ENCODE measurements at regions not wholly inside any gene's neighbourhood (a gene's known extent, or its start where the extent isn't known, plus 50 kb on each side); places are given as distances from the start of the nearest gene placed in this dataset.

DNA sequence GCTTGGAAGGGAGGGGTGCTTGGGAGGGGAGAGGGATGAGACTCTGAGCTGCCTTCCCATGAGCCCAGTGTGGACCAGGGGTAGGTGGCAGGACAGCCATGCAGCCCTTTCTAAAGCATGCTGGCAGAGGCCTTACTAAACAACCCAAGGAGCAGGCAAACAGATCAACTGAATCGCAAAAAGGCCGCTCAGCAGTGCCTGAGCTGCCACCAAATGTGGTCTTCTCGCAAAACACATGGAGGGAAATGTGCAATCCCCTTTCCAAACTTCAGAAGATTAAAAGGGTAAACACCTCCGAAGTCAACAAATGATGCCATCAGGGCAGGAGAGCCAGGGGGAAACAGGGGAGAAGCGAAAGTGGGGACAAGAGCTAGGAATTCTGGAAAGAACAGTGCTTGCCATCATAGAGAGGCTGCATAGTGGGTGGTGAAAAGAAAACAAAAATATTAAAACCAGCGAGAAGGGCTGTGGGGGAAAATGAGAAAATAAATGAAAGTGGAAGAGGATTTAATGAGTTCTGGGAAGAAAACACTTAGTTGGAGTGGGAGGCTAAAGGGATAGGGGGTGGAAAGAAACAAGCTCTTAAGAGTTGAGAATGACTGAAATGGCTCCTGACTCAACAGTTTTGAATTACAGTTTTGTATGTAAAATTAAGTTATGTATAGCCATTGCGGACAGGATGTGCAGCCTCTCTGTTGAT, 62.2 kb upstream of the ZNF32 start:
- Mint-ChIP-seq H3K4me3 (ENCODE audit: unreplicated experiment) (no peak overlapping the region), H3K27me3 (ENCODE audit: insufficient read depth, unreplicated experiment) (peaks cover 11% of the 10 kb centered on the region), H3K4me1 (ENCODE audit: low read depth, unreplicated experiment) (no peaks in the 10 kb centered on the region), H3K27ac (ENCODE audit: unreplicated experiment) (no peak overlapping the region), H3K36me3 (ENCODE audit: insufficient read depth, unreplicated experiment) (no peaks in the 10 kb centered on the region), H3K9me3 (ENCODE audit: unreplicated experiment) (no peaks in the 10 kb centered on the region)
- peak in 1 of 2 experiments; percentile 9 for DNase-seq
- Histone ChIP-seq H3K4me1 (no peaks in the 10 kb centered on the region), H3K27me3 (replicated peaks; ENCODE audit: control insufficient read depth, insufficient read depth, low read length) (peaks cover 1% of the 10 kb centered on the region; the same call in 1 of the 2 replicates), H3K36me3 (ENCODE audit: control insufficient read depth, insufficient read depth, low read length) (no peaks in the 10 kb centered on the region), H3K4me3 (ENCODE audit: low read depth, low read length) (no peak overlapping the region), H3K9me3 (no peaks in the 10 kb centered on the region)
- POLR2A ChIA-PET: no interaction called here
- CTCF ChIA-PET: no interaction called here
- BruUV-seq (replicated peaks): no TSS peak
- TF ChIP-seq, protein P1, sequence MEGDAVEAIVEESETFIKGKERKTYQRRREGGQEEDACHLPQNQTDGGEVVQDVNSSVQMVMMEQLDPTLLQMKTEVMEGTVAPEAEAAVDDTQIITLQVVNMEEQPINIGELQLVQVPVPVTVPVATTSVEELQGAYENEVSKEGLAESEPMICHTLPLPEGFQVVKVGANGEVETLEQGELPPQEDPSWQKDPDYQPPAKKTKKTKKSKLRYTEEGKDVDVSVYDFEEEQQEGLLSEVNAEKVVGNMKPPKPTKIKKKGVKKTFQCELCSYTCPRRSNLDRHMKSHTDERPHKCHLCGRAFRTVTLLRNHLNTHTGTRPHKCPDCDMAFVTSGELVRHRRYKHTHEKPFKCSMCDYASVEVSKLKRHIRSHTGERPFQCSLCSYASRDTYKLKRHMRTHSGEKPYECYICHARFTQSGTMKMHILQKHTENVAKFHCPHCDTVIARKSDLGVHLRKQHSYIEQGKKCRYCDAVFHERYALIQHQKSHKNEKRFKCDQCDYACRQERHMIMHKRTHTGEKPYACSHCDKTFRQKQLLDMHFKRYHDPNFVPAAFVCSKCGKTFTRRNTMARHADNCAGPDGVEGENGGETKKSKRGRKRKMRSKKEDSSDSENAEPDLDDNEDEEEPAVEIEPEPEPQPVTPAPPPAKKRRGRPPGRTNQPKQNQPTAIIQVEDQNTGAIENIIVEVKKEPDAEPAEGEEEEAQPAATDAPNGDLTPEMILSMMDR (IDR thresholded peaks at IDR 0.05; ENCODE audit: insufficient read depth in 1 of 2, low read depth in 1 of 2, low read length in 1 of 2, severe bottlenecking in 1 of 2, unreplicated experiment in 1 of 2): no peak
- intact Hi-C loops (cut with micrococcal nuclease; ENCODE audit: unreplicated experiment): no loop called here

DNA sequence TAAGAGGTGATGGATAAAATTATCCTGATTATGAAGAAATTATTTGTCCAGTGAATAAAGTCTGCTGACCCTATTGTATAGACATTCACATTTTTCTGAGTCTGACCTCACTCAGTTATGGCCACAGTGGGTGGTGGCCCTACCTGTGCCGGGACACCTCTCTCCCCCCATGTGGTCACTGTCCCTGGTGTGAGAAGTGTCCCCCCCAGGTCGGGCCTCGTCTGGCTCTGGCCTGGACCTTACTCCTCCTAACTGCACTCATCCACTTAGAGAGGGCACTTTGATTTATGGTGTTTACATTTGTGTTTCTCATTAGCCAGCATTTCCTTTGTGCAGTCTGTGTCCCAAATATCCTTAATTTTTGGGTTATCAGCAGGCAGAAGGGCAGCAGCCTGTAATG, 59.6 kb upstream of the ZNF32 start:
- Histone ChIP-seq H3K36me3 (ENCODE audit: control insufficient read depth, insufficient read depth, low read length) (no peaks in the 10 kb centered on the region), H3K4me1 (no peaks in the 10 kb centered on the region), H3K27me3 (replicated peaks; ENCODE audit: control insufficient read depth, insufficient read depth, low read length) (peaks cover 1% of the 10 kb centered on the region; the same call in 1 of the 2 replicates), H3K9me3 (no peaks in the 10 kb centered on the region), H3K4me3 (ENCODE audit: low read depth, low read length) (no peak overlapping the region)
- Mint-ChIP-seq H3K4me1 (ENCODE audit: low read depth, unreplicated experiment) (no peaks in the 10 kb centered on the region), H3K27me3 (ENCODE audit: insufficient read depth, unreplicated experiment) (peaks cover 14% of the 10 kb centered on the region), H3K4me3 (ENCODE audit: unreplicated experiment) (no peak overlapping the region), H3K36me3 (ENCODE audit: insufficient read depth, unreplicated experiment) (no peaks in the 10 kb centered on the region), H3K9me3 (ENCODE audit: unreplicated experiment) (no peaks in the 10 kb centered on the region), H3K27ac (ENCODE audit: unreplicated experiment) (no peak overlapping the region)
- ChIA-PET CTCF (no interaction called here), POLR2A (no interaction called here)
- BruUV-seq (replicated peaks): no TSS peak
- TF ChIP-seq, protein P1 (IDR thresholded peaks at IDR 0.05; ENCODE audit: insufficient read depth in 1 of 2, low read depth in 1 of 2, low read length in 1 of 2, severe bottlenecking in 1 of 2, unreplicated experiment in 1 of 2): no peak
- DNase-seq: peak in 1 of 2 experiments; percentile 23
- intact Hi-C loops (cut with micrococcal nuclease; ENCODE audit: unreplicated experiment): no loop called here

DNA sequence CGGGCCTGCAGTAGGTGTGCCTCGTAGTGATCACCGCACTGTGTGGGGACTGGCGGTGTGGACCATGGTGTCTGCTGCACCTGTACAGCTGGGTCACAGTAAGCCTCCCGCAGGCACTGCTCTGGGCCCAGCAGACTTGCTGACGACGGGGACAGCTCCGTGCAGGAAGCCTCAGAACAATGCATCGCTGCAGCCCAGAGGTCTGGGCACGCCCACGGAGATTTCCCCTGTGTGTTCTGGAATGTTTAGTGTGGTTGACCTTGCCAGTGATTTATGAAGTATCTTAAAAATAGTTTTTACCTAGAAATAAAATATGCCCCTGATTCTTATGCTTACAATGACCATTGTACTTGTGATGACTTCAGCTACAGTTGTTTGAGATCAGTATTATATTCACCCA, 59.1 kb upstream of the ZNF32 start:
- Mint-ChIP-seq H3K4me3 (ENCODE audit: unreplicated experiment) (no peak overlapping the region), H3K36me3 (ENCODE audit: insufficient read depth, unreplicated experiment) (no peaks in the 10 kb centered on the region), H3K9me3 (ENCODE audit: unreplicated experiment) (no peaks in the 10 kb centered on the region), H3K27me3 (ENCODE audit: insufficient read depth, unreplicated experiment) (peaks cover 14% of the 10 kb centered on the region), H3K27ac (ENCODE audit: unreplicated experiment) (no peak overlapping the region), H3K4me1 (ENCODE audit: low read depth, unreplicated experiment) (no peaks in the 10 kb centered on the region)
- TF ChIP-seq, protein P1 (IDR thresholded peaks at IDR 0.05; ENCODE audit: insufficient read depth in 1 of 2, low read depth in 1 of 2, low read length in 1 of 2, severe bottlenecking in 1 of 2, unreplicated experiment in 1 of 2): no peak
- Histone ChIP-seq H3K27me3 (replicated peaks; ENCODE audit: control insufficient read depth, insufficient read depth, low read length) (peaks cover 1% of the 10 kb centered on the region; the same call in 1 of the 2 replicates), H3K4me3 (ENCODE audit: low read depth, low read length) (no peak overlapping the region), H3K4me1 (no peaks in the 10 kb centered on the region), H3K36me3 (ENCODE audit: control insufficient read depth, insufficient read depth, low read length) (no peaks in the 10 kb centered on the region), H3K9me3 (no peaks in the 10 kb centered on the region)
- ChIA-PET CTCF (no interaction called here), POLR2A (no interaction called here)
- intact Hi-C loops (cut with micrococcal nuclease; ENCODE audit: unreplicated experiment): no loop called here
- DNase-seq: peak in 1 of 2 experiments; percentile 32
- no TSS peak for BruUV-seq (replicated peaks)
